ENCODE measurements at regions not wholly inside any gene's neighbourhood (a gene's known extent, or its start where the extent isn't known, plus 50 kb on each side); places are given as distances from the start of the nearest gene placed in this dataset.

DNA sequence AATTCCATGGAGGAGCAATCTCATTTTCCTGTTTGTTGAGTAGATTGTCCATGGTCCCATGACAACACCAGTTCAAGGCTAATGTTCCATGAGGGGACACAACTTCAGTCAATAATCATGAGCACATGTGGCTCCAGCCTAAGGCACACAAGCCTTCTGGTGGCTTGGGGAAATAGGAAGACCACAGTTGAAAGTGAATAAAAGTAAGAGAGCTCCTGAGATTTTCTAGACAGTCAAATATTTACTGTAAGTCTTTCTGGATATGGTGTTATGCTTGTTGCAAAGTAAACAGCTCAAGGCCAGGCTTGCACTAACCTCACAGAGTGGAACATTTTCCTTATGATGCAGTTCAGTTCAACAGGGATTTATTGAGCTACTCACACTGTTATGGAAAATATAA lies 206.9 kb upstream of the SLC38A2 start:
- no peak overlapping the region for H3K4me2 ChIP-seq (ENCODE audit: insufficient read depth, low read length)
- no peaks in the 10 kb centered on the region for H4K20me1 ChIP-seq (replicated peaks; ENCODE audit: control insufficient read depth, extremely low read depth, insufficient read depth, low read length)
- H3K9me1 ChIP-seq (replicated peaks; ENCODE audit: control insufficient read depth, extremely low read depth, insufficient read depth, low read length) = no peaks in the 10 kb centered on the region
- no peak overlapping the region for H2AFZ ChIP-seq (ENCODE audit: low read depth, low read length)
- ChIA-PET CTCF (interaction anchor here (1.2 to 1.5 kb wide), 3 partner anchors 11 to 82 kb away, joined by 3 to 4 read pairs (median 3); no protein-coding TSS in a partner anchor), POLR2A (no interaction called here)
- FAIRE-seq = no peak
- H3K4me1 ChIP-seq (ENCODE audit: control insufficient read depth, extremely low read depth, insufficient read depth, low read length) = no peaks in the 10 kb centered on the region
- no TSS peak for BruUV-seq (replicated peaks)
- TF ChIP-seq GATA2 (IDR thresholded peaks at IDR 0.05; ENCODE audit: insufficient read depth, insufficient read length, low read depth, low read length) = no peak
- TF ChIP-seq POLR2A (IDR thresholded peaks at IDR 0.05; ENCODE audit: low read depth, low read length) = no peak
- no peak for TF ChIP-seq POLR2AphosphoS5 (IDR thresholded peaks at IDR 0.05; ENCODE audit: insufficient read depth, low read depth, low read length)
- TF ChIP-seq FOS (IDR thresholded peaks at IDR 0.05; ENCODE audit: borderline replicate concordance, insufficient read depth, low read length) = no peak
- TF ChIP-seq, protein P1, sequence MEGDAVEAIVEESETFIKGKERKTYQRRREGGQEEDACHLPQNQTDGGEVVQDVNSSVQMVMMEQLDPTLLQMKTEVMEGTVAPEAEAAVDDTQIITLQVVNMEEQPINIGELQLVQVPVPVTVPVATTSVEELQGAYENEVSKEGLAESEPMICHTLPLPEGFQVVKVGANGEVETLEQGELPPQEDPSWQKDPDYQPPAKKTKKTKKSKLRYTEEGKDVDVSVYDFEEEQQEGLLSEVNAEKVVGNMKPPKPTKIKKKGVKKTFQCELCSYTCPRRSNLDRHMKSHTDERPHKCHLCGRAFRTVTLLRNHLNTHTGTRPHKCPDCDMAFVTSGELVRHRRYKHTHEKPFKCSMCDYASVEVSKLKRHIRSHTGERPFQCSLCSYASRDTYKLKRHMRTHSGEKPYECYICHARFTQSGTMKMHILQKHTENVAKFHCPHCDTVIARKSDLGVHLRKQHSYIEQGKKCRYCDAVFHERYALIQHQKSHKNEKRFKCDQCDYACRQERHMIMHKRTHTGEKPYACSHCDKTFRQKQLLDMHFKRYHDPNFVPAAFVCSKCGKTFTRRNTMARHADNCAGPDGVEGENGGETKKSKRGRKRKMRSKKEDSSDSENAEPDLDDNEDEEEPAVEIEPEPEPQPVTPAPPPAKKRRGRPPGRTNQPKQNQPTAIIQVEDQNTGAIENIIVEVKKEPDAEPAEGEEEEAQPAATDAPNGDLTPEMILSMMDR (IDR thresholded peaks at IDR 0.05; ENCODE audit: extremely low read depth in 1 of 2, insufficient read depth in 1 of 2, low read depth in 1 of 2, low read length in 2 of 2) = no peak
- TF ChIP-seq MYC (IDR thresholded peaks at IDR 0.05; ENCODE audit: low read depth, low read length) = no peak
- TF ChIP-seq JUN (IDR thresholded peaks at IDR 0.05; ENCODE audit: borderline replicate concordance, insufficient read depth, insufficient read length, low read depth) = no peak
- TF ChIP-seq, protein P2, sequence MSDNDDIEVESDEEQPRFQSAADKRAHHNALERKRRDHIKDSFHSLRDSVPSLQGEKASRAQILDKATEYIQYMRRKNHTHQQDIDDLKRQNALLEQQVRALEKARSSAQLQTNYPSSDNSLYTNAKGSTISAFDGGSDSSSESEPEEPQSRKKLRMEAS (IDR thresholded peaks at IDR 0.05; ENCODE audit: insufficient read depth, insufficient read length) = no peak
- no peak for TF ChIP-seq EZH2 (IDR thresholded peaks at IDR 0.05; ENCODE audit: borderline replicate concordance, low read depth, low read length, severe bottlenecking)
- no peak overlapping the region for H3K4me3 ChIP-seq (replicated peaks in 1 of 3; ENCODE audit: insufficient read depth in 1 of 3, low read depth in 1 of 3, low read length in 3 of 3)
- H3K36me3 ChIP-seq (ENCODE audit: control insufficient read depth in 2 of 2, extremely low read depth in 1 of 2, insufficient read depth in 2 of 2, low read length in 2 of 2) = no peaks in the 10 kb centered on the region
- no peak overlapping the region for H3K27ac ChIP-seq (ENCODE audit: insufficient read depth, low read depth, low read length)
- no peaks in the 10 kb centered on the region for H3K27me3 ChIP-seq (ENCODE audit: control insufficient read depth in 2 of 2, insufficient read depth in 2 of 2, low read length in 2 of 2)
- no peak overlapping the region for H3K9ac ChIP-seq (replicated peaks; ENCODE audit: extremely low read depth, insufficient read depth, low read length)
- dilution Hi-C loops (cut with MboI; ENCODE audit: extremely low pct_ligation_motif_present, low sequenced_read_pairs) (no loop called here), intact Hi-C loops (cut with micrococcal nuclease) (no loop called here)
- DNase-seq (ENCODE audit: low read depth, low spot score) = no peak
- no peaks in the 10 kb centered on the region for H3K79me2 ChIP-seq (ENCODE audit: control insufficient read depth, insufficient read depth, low read length)
- H3K9me3 ChIP-seq (replicated peaks; ENCODE audit: control insufficient read depth, insufficient read depth, low read length) = no peaks in the 10 kb centered on the region

Measured in endothelial cell of umbilical vein (primary cell).